MV-4-11 (cell line): ENCODE measurements at regions not wholly inside any gene's neighbourhood (a gene's known extent, or its start where the extent isn't known, plus 50 kb on each side); places are given as distances from the start of the nearest gene placed in this dataset.
"Not testable (repeated sequence)": the region's sequence is repeated elsewhere in the genome, so short reads cannot be mapped to it uniquely, and the experiment has no call there.

Experiments used
- DNase-seq: peaks from one replicate; lab custom pipeline; 2025; lab: John Stamatoyannopoulos, UW

GRCh38 chr11:106152013-106152412 lies 74.6 kb downstream of the AASDHPPT start:
- no peak for DNase-seq

DNA sequence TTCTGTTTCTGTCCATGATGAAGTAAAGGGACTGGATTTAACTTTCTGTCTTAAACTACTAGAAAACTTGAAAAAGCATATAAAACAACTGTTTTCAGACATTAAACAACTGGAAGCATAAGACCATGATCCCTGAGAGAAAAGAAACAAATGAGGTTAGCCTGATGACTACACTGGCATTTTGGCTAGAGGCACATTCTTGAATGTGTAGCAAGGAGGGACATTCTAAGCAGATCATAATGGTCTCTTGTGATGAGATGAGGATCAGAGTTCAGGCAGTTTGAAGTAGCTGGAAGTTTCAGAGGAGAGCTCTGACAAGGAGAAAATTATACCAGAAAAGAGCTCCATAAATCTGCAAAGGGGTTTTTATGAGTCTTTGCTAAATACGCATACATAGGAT lies 75.4 kb downstream of the AASDHPPT start:
- DNase-seq, result no peak

- DNase-seq, result peak; percentile 34
Measured at GRCh38 chr11:106156290-106156937, 79.0 kb downstream of the AASDHPPT start.

DNA sequence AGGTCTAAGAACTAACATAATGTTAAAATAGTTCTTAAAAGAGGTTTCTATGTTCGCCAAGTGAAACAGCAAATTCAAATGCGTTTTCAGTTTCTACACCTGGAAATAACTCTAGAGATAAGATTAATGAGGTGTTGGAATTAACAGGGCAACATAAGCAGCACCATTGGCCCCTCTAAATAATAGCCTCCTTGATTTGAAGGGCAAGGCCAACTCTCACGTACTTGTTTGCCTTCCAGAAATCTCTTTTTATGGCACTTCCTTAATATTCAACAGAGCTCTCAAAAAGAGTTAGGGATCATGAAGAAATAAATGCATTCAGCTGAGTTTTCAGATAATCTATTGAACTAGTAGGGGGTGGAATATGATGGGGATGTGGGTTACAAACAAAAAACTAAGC lies 80.9 kb downstream of the AASDHPPT start:
- DNase-seq, result no peak

- no peak for DNase-seq
Measured at GRCh38 chr11:106159836-106160235, 82.4 kb downstream of the AASDHPPT start.

GRCh38 chr11:106160494-106160893 lies 83.0 kb downstream of the AASDHPPT start:
- peak; percentile 9 for DNase-seq

DNA sequence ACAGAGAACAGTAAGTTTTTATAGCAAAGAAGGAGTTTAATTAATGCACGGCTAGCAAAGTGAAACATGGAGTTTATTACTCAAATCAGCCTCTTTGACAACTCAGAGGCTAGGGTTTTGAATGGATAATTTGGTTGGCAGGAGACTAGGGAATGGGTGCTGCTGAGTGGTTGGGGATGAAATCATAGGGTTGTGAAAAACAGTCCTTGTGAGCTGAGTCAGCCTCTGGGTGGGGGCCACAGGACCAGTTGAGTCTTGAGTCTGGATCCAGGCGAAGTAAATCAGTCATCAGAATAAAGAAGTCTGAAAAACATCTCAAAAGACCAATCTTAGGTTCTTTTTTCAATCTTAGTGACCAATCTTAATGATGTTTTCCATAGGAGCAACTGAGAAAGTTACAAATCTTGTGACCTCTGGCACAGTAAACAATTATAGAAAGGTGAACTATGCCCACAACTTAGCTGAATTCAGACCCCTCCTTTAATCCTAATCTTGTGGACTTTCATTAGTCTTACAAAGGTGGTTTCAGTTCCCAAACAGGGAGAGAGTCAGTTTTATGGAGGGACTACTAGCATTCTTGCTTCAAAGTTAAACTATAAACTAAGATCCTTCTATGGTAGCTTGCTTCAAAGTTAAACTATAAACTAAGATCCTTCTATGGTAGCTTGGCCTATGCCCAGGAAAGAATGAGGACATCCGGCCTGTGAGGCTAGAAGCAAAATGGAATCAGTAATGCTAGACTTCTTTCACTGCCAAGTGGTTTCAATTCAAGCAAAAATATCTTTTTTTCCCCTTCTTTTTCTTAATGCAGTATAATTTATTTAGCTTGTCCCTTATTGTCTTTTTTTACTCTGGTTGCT lies 84.5 kb downstream of the AASDHPPT start:
- no peak for DNase-seq

GRCh38 chr11:106167085-106167484 lies 89.6 kb downstream of the AASDHPPT start:
- DNase-seq, result no peak

DNA sequence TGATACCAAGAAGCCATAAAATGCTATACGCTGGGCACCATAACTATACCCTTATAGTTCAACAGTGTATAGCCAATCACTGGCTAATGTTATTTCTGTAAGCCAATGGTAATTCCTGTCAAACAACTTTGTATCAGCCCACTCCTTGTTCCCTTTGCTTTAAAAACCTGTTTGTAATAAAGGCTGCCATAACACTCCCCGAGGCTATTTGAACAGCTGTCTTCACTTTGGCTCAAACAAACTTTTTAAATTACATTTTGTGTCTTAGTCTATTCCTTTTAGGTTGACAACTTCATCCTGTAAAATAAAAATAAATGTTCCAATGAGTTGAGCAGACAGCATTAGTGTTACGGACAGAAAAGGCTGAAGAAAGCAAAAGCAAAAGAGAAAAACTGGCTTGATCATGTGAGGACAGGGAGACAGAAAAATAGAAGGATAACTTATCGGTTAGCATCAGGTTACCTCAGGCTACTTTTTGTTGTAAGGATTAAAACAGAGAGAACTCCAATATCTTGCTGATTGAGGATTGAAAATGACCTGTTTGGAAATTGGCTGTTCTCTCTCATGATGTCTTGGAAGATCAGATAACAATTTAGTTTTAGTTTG lies 95.0 kb downstream of the AASDHPPT start:
- DNase-seq, result no peak

DNA sequence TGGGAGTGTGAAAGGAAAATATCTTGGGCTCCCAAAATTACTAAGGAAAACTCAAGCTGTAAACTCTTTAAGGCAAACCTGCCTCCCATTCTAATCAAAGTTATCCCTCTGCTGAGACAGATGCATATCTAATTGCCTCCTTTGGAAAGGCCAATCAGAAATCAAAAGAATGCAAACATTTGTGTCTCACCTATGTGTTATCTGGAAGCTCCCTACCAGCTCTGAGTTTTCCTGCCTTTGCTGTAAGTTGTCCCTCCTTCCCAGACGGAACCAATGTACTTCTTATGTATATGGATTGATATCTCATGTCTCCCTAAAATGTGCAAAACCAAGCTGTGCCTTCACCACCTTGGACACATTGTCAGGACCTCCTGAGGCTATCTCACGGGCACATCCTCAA lies 95.8 kb downstream of the AASDHPPT start:
- DNase-seq, result no peak

- DNase-seq, result not testable (repeated sequence)
Measured at GRCh38 chr11:106174003-106174402, 96.5 kb downstream of the AASDHPPT start.

DNA sequence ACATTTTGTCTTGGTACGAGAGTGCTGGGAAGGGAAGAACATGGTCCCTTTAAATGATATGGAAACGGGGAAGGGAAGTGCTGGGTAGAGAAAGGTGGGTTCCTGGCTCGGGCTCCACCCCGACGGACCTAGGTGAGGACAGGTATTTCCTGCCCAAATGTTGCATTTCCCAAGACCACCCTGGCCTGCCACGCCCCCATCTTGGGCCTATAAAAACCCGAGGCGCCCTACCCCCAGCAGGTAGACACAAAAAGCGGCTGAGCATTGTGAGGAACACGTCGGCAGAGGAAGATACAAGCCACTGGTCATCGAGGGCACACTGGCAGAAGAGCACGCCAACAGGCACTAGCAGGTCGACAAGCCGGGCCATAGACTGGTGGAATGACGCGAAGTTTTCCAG lies 99.4 kb downstream of the AASDHPPT start:
- DNase-seq, result no peak

DNA sequence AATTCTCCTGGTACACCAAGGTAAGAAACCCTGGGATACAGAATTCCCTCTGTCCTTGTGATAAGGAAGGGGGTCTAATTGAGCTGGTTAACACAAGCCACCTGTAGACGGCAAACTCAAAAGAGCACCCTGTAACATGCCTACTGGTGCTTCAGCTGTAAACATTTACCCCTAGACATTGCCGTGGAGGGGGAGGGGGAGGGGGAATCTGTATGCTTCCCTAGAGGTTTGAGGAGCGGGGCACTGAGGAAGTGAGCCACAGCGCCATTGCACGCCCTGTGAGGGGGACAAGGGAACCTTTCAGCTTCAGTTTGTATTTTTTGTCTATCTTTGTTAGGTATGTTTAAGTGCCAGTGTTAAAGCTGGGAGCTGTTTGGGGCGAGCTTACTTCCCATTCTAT lies 99.8 kb downstream of the AASDHPPT start:
- no peak for DNase-seq

- no peak for DNase-seq
Measured at GRCh38 chr11:106178361-106178760, 100.9 kb downstream of the AASDHPPT start.

- DNase-seq, result no peak
Measured at GRCh38 chr11:106179048-106179447, 101.6 kb downstream of the AASDHPPT start.

- DNase-seq, result no peak
Measured at GRCh38 chr11:106186630-106187029, 109.2 kb downstream of the AASDHPPT start.

- DNase-seq, result no peak
Measured at GRCh38 chr11:106187860-106188456, 110.5 kb downstream of the AASDHPPT start.

GRCh38 chr11:106193956-106194355 lies 116.5 kb downstream of the AASDHPPT start:
- no peak for DNase-seq

DNA sequence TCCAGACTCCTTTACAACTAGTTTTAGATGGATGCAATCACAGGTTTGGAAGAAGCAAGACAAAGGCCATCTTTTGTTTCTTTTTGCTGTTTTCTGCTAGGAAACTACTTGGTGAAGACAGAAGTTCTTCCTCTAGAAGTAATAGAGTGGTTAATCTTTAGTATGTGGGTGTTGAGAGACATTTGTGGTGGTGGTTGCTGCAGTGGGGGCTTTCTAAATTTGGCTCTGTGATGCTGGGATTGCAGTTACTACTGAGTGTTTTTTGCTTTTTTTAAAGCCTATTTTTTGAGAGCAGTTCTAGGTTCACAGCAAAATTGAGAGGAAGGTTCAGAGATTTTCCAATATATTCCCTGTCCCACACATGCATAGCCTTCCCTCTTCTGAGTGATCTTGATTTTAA lies 120.0 kb downstream of the AASDHPPT start:
- no peak for DNase-seq

DNA sequence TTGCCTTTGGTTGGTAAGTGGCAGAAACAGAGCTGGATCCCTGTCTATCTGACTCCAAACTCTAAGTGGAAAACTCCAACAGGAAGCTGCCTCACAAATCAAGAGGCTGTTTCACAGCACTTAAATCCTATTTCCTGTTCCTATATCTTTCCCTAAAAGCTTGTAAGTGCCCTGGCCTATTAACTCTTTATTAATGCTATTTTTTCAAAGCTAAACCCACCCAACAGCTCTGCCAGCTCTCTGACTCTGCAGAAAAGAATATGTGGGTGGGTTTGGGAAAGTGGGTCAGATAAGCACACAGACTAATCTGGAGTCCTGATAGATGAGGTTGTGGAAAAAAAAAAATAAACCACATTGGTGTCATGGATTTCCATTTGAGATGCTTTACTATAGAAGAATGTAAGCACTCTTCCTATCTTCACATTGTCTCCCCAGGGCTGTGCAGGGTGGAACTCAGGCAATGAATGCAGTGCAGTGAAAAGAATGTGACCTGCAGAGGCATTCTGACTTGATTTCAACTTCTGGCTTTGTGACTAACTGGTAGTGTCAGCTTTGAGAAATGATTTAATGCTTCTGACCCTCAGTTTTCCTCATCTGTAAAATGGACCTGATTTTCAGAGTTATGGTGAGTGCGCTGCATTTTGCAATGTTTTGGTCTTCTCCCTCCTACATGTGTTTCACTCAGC lies 125.6 kb downstream of the AASDHPPT start:
- no peak for DNase-seq

GRCh38 chr11:106208760-106209159 lies 131.3 kb downstream of the AASDHPPT start:
- DNase-seq, result no peak

- no peak for DNase-seq
Measured at GRCh38 chr11:106212081-106212480, 134.6 kb downstream of the AASDHPPT start.
